ENCODE measurements at regions not wholly inside any gene's neighbourhood (a gene's known extent, or its start where the extent isn't known, plus 50 kb on each side); places are given as distances from the start of the nearest gene placed in this dataset.

DNA sequence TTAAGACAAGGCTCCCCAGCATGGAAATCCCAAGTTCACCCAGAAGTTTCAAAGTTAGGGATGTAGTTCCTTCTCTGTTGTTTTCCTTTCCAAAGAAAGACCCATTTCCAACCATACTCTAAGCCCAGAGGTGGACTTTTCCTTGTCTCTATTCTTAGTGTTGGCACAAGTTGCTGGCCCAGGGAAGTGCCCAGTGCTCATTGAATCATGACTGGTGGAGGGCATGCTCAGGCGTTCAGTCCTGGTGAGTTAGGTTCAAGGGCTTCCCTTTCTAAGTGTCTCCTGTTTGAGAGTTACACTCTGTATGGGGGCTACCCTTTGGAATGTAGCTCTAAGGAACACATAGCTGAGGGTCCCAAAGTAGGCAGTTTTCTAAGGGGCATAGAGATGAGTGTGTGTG is 389.5 kb downstream of the KCNRG start:
- H3K9me3 Mint-ChIP-seq (ENCODE audit: unreplicated experiment) = no peaks in the 10 kb centered on the region
- H3K4me3 Mint-ChIP-seq (ENCODE audit: unreplicated experiment) = no peak overlapping the region
- no peak overlapping the region for H3K27ac Mint-ChIP-seq (ENCODE audit: unreplicated experiment)
- TF ChIP-seq, protein P1, sequence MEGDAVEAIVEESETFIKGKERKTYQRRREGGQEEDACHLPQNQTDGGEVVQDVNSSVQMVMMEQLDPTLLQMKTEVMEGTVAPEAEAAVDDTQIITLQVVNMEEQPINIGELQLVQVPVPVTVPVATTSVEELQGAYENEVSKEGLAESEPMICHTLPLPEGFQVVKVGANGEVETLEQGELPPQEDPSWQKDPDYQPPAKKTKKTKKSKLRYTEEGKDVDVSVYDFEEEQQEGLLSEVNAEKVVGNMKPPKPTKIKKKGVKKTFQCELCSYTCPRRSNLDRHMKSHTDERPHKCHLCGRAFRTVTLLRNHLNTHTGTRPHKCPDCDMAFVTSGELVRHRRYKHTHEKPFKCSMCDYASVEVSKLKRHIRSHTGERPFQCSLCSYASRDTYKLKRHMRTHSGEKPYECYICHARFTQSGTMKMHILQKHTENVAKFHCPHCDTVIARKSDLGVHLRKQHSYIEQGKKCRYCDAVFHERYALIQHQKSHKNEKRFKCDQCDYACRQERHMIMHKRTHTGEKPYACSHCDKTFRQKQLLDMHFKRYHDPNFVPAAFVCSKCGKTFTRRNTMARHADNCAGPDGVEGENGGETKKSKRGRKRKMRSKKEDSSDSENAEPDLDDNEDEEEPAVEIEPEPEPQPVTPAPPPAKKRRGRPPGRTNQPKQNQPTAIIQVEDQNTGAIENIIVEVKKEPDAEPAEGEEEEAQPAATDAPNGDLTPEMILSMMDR (IDR thresholded peaks at IDR 0.05) = no peak
- no peak for DNase-seq (ENCODE audit: extremely low spot score, unreplicated experiment)
- peaks cover 17% of the 10 kb centered on the region for H3K4me1 Mint-ChIP-seq (ENCODE audit: unreplicated experiment)
- no peaks in the 10 kb centered on the region for H3K36me3 Mint-ChIP-seq (ENCODE audit: unreplicated experiment)
- no peaks in the 10 kb centered on the region for H3K27me3 Mint-ChIP-seq (ENCODE audit: unreplicated experiment)

DNA sequence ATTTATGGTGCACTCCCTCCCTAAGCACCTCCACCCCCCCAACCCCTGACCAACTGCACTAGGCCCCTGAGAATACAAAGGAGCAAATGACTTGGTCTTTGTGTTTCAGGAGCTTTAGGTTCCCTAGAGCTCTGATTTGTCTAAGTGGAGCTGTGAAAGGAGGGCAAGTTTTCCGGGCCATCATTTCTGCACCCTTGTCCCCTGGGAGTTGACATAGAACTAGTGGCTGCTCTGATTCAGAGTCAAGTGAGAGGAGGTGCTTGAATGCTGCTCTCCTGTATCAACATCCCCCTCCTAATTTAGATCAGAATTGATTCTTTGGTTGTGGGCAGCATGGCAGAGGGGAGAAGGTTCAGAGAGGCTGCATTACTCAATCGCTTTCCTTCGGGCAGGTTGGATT is 391.6 kb downstream of the KCNRG start:
- H3K27me3 Mint-ChIP-seq (ENCODE audit: unreplicated experiment) = no peaks in the 10 kb centered on the region
- peaks cover 10% of the 10 kb centered on the region for H3K4me1 Mint-ChIP-seq (ENCODE audit: unreplicated experiment)
- H3K4me3 Mint-ChIP-seq (ENCODE audit: unreplicated experiment) = no peak overlapping the region
- TF ChIP-seq, protein P1 (IDR thresholded peaks at IDR 0.05) = no peak
- DNase-seq (ENCODE audit: extremely low spot score, unreplicated experiment) = no peak
- H3K9me3 Mint-ChIP-seq (ENCODE audit: unreplicated experiment) = no peaks in the 10 kb centered on the region
- no peaks in the 10 kb centered on the region for H3K36me3 Mint-ChIP-seq (ENCODE audit: unreplicated experiment)
- no peak overlapping the region for H3K27ac Mint-ChIP-seq (ENCODE audit: unreplicated experiment)

DNA sequence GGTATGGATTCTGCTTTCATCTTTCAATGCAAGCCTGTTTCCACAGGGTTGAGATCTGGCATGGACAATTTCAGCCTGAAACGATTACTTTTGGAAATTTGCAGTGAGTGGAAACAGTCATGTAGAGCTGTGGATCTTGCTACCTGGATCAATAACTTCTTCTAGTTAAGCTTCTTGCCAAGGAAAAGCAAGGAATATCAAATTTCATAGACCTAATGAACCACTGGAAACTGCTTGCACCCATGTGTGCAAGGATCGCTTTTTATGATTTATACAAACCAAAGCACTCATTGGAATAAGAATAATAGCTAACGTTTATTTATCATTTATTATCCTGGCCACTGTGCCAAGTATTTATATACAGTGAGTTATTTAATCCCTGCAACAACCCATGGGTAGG is 392.8 kb downstream of the KCNRG start:
- Mint-ChIP-seq H3K9me3 (ENCODE audit: unreplicated experiment) (no peaks in the 10 kb centered on the region), H3K4me1 (ENCODE audit: unreplicated experiment) (peaks cover 13% of the 10 kb centered on the region), H3K27ac (ENCODE audit: unreplicated experiment) (no peak overlapping the region), H3K4me3 (ENCODE audit: unreplicated experiment) (no peak overlapping the region), H3K36me3 (ENCODE audit: unreplicated experiment) (no peaks in the 10 kb centered on the region), H3K27me3 (ENCODE audit: unreplicated experiment) (no peaks in the 10 kb centered on the region)
- DNase-seq (ENCODE audit: extremely low spot score, unreplicated experiment) = no peak
- TF ChIP-seq, protein P1 (IDR thresholded peaks at IDR 0.05) = no peak

DNA sequence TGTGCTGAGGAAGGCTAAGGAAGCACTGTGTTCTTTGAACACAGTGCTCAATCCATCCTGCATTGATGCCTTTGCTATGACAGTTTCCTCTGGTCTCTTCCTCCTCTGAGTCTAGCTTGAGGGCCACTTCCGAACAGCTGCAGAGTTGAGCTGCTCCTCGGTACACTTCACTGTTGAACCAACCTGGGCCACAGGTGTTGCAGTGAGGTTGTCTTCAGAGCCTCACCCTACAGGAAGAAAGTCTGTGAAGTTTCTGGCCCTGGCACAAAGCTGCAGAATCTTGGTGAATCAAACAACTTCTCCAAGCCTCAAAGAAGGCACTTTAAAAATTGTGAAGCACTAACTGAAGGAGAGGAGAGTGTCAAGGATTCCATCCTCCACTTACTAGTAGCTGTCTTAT is 394.0 kb downstream of the KCNRG start:
- Mint-ChIP-seq H3K4me1 (ENCODE audit: unreplicated experiment) (peaks cover 13% of the 10 kb centered on the region), H3K36me3 (ENCODE audit: unreplicated experiment) (no peaks in the 10 kb centered on the region), H3K9me3 (ENCODE audit: unreplicated experiment) (no peaks in the 10 kb centered on the region), H3K27ac (ENCODE audit: unreplicated experiment) (no peak overlapping the region), H3K27me3 (ENCODE audit: unreplicated experiment) (no peaks in the 10 kb centered on the region), H3K4me3 (ENCODE audit: unreplicated experiment) (no peak overlapping the region)
- TF ChIP-seq, protein P1 (IDR thresholded peaks at IDR 0.05) = no peak
- DNase-seq (ENCODE audit: extremely low spot score, unreplicated experiment) = no peak

DNA sequence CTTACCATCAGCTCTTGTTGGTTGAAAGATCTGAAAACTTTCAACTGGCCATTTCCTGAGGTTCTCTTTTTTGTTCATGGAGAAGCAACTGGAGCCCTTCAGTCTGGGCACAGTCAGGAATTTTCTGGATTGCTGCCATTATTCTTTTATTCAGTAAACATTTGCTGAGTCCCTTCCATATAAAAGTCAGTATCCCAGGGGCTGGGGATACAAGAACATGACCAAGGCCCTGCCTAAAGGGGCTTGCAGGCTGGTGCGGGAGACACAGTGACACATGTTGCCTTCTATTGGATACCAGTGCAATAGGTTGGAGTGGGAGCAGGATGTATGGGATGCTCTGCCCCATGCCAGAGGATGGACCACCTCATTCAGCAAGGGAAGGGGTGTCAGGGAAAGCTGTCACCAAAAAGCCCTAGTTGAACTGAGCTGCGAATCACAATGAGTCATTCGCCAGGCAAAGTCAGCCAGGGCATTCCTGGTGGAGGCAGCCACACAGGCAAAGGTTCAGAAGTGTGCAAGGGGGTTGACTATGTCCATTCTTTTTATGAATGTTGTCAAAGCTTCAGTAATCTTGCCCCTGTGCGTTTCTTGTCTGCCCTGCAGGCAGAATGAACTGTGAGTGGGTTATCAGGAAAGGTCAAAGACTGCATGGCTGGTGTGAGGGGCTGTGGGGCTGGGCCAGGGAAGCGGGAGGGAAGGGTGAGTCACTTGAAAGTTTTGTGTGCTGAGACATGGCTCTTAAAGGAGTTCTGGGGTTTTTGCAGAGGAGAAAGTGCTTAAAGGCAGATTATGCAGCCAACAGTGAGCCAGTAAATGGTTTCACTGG is 395.9 kb downstream of the KCNRG start:
- no peak for DNase-seq (ENCODE audit: extremely low spot score, unreplicated experiment)
- Mint-ChIP-seq H3K4me3 (ENCODE audit: unreplicated experiment) (no peak overlapping the region), H3K27me3 (ENCODE audit: unreplicated experiment) (no peaks in the 10 kb centered on the region), H3K36me3 (ENCODE audit: unreplicated experiment) (peaks cover 6% of the 10 kb centered on the region), H3K4me1 (ENCODE audit: unreplicated experiment) (peaks cover 13% of the 10 kb centered on the region), H3K27ac (ENCODE audit: unreplicated experiment) (no peak overlapping the region), H3K9me3 (ENCODE audit: unreplicated experiment) (peaks cover 12% of the 10 kb centered on the region)
- TF ChIP-seq, protein P1 (IDR thresholded peaks at IDR 0.05) = no peak
